ENCODE measurements at regions not wholly inside any gene's neighbourhood (a gene's known extent, or its start where the extent isn't known, plus 50 kb on each side); places are given as distances from the start of the nearest gene placed in this dataset.

DNA sequence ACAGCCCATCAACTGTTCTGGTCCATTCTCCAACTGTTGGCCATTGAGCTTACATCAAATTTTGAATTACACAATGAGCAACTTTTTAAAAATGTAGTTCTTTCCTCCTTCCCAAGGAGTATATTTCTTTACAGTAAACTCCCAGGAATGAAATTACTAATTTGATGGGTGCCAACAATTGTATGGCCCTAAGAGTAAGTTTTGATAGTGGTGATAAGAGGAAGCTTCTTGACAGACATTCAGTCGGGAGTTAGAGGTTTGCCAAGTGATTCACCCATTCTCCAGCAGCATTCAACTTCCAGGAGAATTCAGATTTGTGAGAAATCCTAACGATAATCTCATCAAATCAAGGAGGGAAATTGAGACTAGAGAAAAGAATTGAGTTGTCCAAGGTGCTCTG lies 579.9 kb downstream of the ACTL7B start:
- TF ChIP-seq CTCF (IDR thresholded peaks at IDR 0.05), result no peak

DNA sequence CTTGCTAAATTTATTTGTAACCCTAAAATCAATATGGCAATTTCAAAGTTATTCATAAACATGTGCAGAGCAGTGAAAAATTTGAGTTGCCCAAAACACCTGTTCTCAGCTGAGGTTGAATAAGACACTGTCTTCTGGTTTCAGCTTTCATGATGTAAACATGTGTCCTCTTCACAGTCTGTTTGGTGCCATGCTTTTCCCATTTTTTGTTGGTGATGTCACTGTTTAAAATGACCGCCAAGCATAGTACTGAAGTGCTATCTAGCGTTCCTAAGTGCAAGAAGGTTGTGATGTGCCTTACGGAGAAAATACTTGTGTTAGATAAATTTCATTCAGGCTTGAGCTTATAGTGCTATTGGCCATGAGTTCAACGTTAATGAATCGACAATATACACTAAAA lies 580.8 kb downstream of the ACTL7B start:
- TF ChIP-seq CTCF (IDR thresholded peaks at IDR 0.05), result no peak

- no peak for TF ChIP-seq CTCF (IDR thresholded peaks at IDR 0.05)
These were observed 581.8 kb downstream of the ACTL7B start for GRCh38 chr9:108273988-108274387.

DNA sequence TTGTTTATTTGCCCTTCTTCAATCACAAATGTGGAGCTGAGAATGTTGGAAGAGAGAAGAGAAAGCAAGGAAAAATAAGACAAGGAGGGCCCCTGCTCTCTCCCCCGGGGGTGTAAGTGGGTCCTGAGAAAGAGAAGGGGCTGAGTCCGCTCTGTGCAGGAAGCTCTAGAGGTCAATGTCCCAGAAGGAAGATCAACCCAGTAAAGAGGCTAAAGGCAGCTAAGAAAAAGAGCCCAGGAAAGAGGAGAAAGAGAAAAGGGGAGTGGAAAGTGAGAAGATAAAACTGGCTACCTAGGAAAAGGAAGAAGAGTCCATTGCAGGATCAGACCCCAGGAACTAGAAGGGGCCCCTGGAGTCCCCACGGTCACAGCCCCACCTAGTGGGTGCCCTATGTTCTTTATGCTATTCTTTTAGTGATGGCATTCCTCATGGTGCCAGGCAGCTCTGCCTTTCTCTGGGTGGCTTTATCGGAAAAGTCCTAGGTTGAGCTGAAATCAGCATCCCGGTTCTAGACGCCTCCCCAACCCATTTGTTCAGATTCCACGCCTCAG lies 583.4 kb downstream of the ACTL7B start:
- TF ChIP-seq CTCF (IDR thresholded peaks at IDR 0.05), result peak; percentile 66

GRCh38 chr9:108271646-108272348 lies 584.0 kb downstream of the ACTL7B start:
- no peak for TF ChIP-seq CTCF (IDR thresholded peaks at IDR 0.05)

DNA sequence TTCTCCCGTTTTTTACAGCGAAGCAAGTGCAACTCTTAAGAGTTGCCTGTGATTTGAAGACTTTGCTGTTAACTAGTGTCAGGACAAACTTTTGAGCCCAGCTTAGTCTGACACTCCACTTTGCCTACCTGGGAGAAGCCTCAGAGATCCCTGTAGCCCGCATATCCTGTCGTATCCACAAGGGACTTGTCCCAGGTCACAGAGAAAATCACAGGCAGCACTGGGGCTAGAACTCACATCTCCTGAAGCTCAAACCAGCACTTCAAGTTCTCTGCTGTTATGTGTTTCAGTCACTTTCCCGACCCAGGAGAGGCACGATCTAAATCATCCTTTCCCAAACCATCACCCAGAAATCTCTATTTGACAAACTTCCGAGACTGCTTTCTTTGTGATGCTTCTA lies 584.5 kb downstream of the ACTL7B start:
- no peak for TF ChIP-seq CTCF (IDR thresholded peaks at IDR 0.05)

DNA sequence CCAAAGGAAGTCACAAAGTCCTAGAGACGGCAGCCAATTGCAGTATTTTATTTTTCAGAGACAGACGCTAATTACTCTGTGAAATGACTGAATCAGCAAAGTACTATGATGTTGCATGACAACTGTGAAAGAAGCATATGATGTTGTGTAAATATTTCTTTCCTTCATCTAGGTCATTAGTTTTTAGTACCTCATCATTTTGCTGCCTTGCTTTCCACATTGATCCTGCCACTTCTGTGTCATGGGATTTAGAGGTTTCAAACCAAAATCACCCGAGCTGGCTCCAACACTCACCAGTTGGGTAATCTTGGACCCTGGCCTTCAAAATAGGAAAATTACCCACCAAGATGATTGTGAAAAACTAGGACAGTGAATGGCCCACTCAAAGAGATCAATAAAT lies 585.2 kb downstream of the ACTL7B start:
- TF ChIP-seq CTCF (IDR thresholded peaks at IDR 0.05), result no peak

DNA sequence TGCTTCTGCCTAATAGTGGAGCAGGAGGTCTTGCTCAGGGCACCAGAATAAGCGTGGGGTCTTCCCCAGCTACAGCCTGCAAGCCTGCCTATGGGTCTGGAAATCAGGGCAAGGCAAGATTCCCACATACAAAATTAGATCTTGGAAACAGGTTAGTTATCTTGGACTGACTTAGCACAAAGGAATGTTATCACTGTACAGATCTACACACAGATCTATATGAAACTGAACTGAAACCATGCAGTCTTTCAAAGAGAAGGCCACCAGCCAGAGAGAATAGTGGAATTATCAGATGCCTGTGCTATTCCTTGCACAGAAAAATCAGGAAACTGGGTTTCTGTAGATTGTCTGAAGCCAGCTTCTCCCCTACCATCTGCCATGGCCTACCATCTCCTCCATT lies 585.7 kb downstream of the ACTL7B start:
- TF ChIP-seq CTCF (IDR thresholded peaks at IDR 0.05), result no peak

Measured in LNCAP (cell line).